H9 (cell line): ENCODE measurements at regions not wholly inside any gene's neighbourhood (a gene's known extent, or its start where the extent isn't known, plus 50 kb on each side); places are given as distances from the start of the nearest gene placed in this dataset.

ENCODE experiments used
- DNase-seq: peaks from one replicate; pipeline ENCODE4 v3.0.0-alpha.2; 2017
- H2AFZ ChIP-seq: one replicate; pipeline ENCODE4 v1.6.1; 2013; ENCODE audit warnings: mild to moderate bottlenecking, low read length, control low read depth, moderate library complexity
- H2AK5ac ChIP-seq: 2 replicates; pipeline ENCODE4 v1.6.1; 2013; ENCODE audit warnings: low read length, control low read depth, mixed read lengths; ENCODE audit not compliant: insufficient read length
- H2BK120ac ChIP-seq: one replicate; pipeline ENCODE4 v1.6.1; 2013; ENCODE audit warnings: low read depth, mild to moderate bottlenecking, low read length, control low read depth, inconsistent platforms; ENCODE audit not compliant: poor library complexity, severe bottlenecking
- H2BK12ac ChIP-seq: 2 replicates; pipeline ENCODE4 v1.6.1; 2013; ENCODE audit warnings: low read length, control low read depth, mixed read lengths, low read depth; ENCODE audit not compliant: insufficient read length
- H2BK15ac ChIP-seq: 2 replicates; pipeline ENCODE4 v1.6.1; 2013; ENCODE audit warnings: low read depth, low read length, control low read depth
- H2BK20ac ChIP-seq: one replicate; pipeline ENCODE4 v1.6.1; 2013; ENCODE audit warnings: low read depth, mild to moderate bottlenecking, low read length, control low read depth, inconsistent platforms; ENCODE audit not compliant: poor library complexity, severe bottlenecking
- H2BK5ac ChIP-seq: 2 replicates; pipeline ENCODE4 v1.6.1; 2013; ENCODE audit warnings: low read length, control low read depth, mixed read lengths; ENCODE audit not compliant: insufficient read length
- H3K14ac ChIP-seq: 2 replicates; pipeline ENCODE4 v1.6.1; 2013; ENCODE audit warnings: low read length, control low read depth; ENCODE audit not compliant: insufficient read depth
- H3K18ac ChIP-seq: 2 replicates; pipeline ENCODE4 v1.6.1; 2013; ENCODE audit warnings: low read depth, mild to moderate bottlenecking, mixed read lengths, low read length, control low read depth; ENCODE audit not compliant: insufficient read length
- H3K23ac ChIP-seq: 2 replicates; pipeline ENCODE4 v1.6.1; 2013; ENCODE audit warnings: low read length, control low read depth, mixed read lengths, low read depth; ENCODE audit not compliant: insufficient read length
- H3K23me2 ChIP-seq: 2 replicates; pipeline ENCODE4 v1.6.1; 2013; ENCODE audit warnings: low read depth, mild to moderate bottlenecking, mixed read lengths, low read length, control low read depth; ENCODE audit not compliant: insufficient read length, poor library complexity, severe bottlenecking
- H3K27ac ChIP-seq: 2 replicates; pipeline ENCODE4 v1.5.1; 2013; ENCODE audit warnings: low read length, control low read depth, mixed read lengths, low read depth; ENCODE audit not compliant: insufficient read length
- H3K27me3 ChIP-seq: 2 replicates; pipeline ENCODE4 v1.6.1; 2013; ENCODE audit warnings: low read length, control low read depth, inconsistent platforms; ENCODE audit not compliant: insufficient read depth
- H3K4ac ChIP-seq: 2 replicates; pipeline ENCODE4 v1.6.1; 2013; ENCODE audit warnings: low read depth, mild to moderate bottlenecking, control low read depth, inconsistent platforms, low read length, moderate library complexity
- H3K4me1 ChIP-seq: 2 replicates; pipeline ENCODE4 v1.6.1; 2013; ENCODE audit warnings: low read length, control low read depth, inconsistent platforms; ENCODE audit not compliant: insufficient read depth
- H3K4me2 ChIP-seq: 2 replicates; pipeline ENCODE4 v1.6.1; 2013; ENCODE audit warnings: low read length, control low read depth, mixed read lengths; ENCODE audit not compliant: insufficient read length, insufficient read depth
- H3K56ac ChIP-seq: 2 replicates; pipeline ENCODE4 v1.6.1; 2013; ENCODE audit warnings: low read depth, mild to moderate bottlenecking, mixed read lengths, low read length, control low read depth; ENCODE audit not compliant: insufficient read length
- H3K79me1 ChIP-seq: 2 replicates; pipeline ENCODE4 v1.6.1; 2013; ENCODE audit warnings: low read depth, mild to moderate bottlenecking, moderate library complexity, low read length, control low read depth, inconsistent platforms; ENCODE audit not compliant: insufficient read depth, poor library complexity, severe bottlenecking
- H3K79me2 ChIP-seq: 2 replicates; pipeline ENCODE4 v1.6.1; 2013; ENCODE audit warnings: low read length, control low read depth, inconsistent platforms; ENCODE audit not compliant: insufficient read depth
- H3K9ac ChIP-seq: 2 replicates; pipeline ENCODE4 v1.6.1; 2013; ENCODE audit warnings: low read length, control low read depth, mixed read lengths; ENCODE audit not compliant: insufficient read length; ENCODE audit errors: extremely low read depth
- H3K9me3 ChIP-seq: one replicate; pipeline ENCODE4 v1.6.1; 2013; ENCODE audit warnings: low read depth, low read length, inconsistent platforms; ENCODE audit not compliant: control insufficient read depth
- H3T11ph ChIP-seq: one replicate; pipeline ENCODE4 v1.6.1; 2013; ENCODE audit warnings: mild to moderate bottlenecking, low read length, control low read depth, inconsistent platforms
- H4K20me1 ChIP-seq: one replicate; pipeline ENCODE4 v1.6.1; 2013; ENCODE audit not compliant: control insufficient read depth, insufficient read length, insufficient read depth
- H4K5ac ChIP-seq: 2 replicates; pipeline ENCODE4 v1.6.1; 2013; ENCODE audit warnings: low read depth, mild to moderate bottlenecking, mixed read lengths, low read length, control low read depth; ENCODE audit not compliant: insufficient read length
- H4K8ac ChIP-seq: replicated peaks from 2 replicates; pipeline ENCODE4 v1.6.1; 2013; ENCODE audit warnings: low read length, control low read depth, mixed read lengths, low read depth; ENCODE audit not compliant: insufficient read length
- H4K91ac ChIP-seq: 2 replicates; pipeline ENCODE4 v1.6.1; 2013; ENCODE audit warnings: low read depth, mild to moderate bottlenecking, moderate library complexity, mixed read lengths, low read length, control low read depth; ENCODE audit not compliant: insufficient read length
- H3K27ac Mint-ChIP-seq, 3 experiments: 2 replicates in 2 of 3; 3 replicates in 1 of 3; pipeline ENCODE4 v1.8.0; 2020 to 2021; ENCODE audit warnings: mixed read lengths in 3 of 3, mild to moderate bottlenecking in 1 of 3, moderate library complexity in 1 of 3
- H3K27me3 Mint-ChIP-seq: 2 replicates; pipeline ENCODE4 v1.8.0; 2021; ENCODE audit warnings: low read depth, mild to moderate bottlenecking, moderate library complexity, mixed read lengths
- H3K36me3 Mint-ChIP-seq, 3 experiments: 2 replicates in 2 of 3; 3 replicates in 1 of 3; pipeline ENCODE4 v1.8.0; 2020 to 2021; ENCODE audit warnings: low read depth in 3 of 3, mixed read lengths in 3 of 3; ENCODE audit not compliant: insufficient read depth in 1 of 3
- H3K4me1 Mint-ChIP-seq, 2 experiments: 2 replicates each; pipeline ENCODE4 v1.8.0; 2020; ENCODE audit warnings: mixed read lengths in 2 of 2
- H3K4me3 Mint-ChIP-seq, 2 experiments: 2 replicates in 1 of 2; 3 replicates in 1 of 2; pipeline ENCODE4 v1.8.0; 2020 to 2021; ENCODE audit warnings: mild to moderate bottlenecking in 2 of 2, mixed read lengths in 2 of 2, moderate library complexity in 1 of 2
- H3K9me3 Mint-ChIP-seq, 2 experiments: 2 replicates in 1 of 2; 3 replicates in 1 of 2; pipeline ENCODE4 v1.8.0; 2020; ENCODE audit warnings: mild to moderate bottlenecking in 2 of 2, mixed read lengths in 2 of 2, moderate library complexity in 1 of 2
- CTCF ChIP-seq: fragments of 200-600 bp; sonication (generic); conservative IDR thresholded peaks from 3 replicates; pipeline ENCODE4 v1.8.0; 2021; ENCODE audit warnings: antibody characterized with exemption, mild to moderate bottlenecking
- WGBS: extraction: QIAGEN DNeasy Blood & Tissue Kit; methylation state at CpG from one replicate; pipeline ENCODE4 v1.1.7; 2013; ENCODE audit warnings: missing lambda C conversion rate, low lambda C conversion rate, mixed read lengths; ENCODE audit not compliant: insufficient read length; ENCODE audit errors: extremely low coverage; 5-methylcytosine and 5-hydroxymethylcytosine counted together

GRCh38 chr1:201773764-201774163, 55.2 kb upstream of the IPO9 start:
- no peak for DNase-seq
- no peak for TF ChIP-seq CTCF
- Histone ChIP-seq H3K18ac (no peak overlapping the region), H2AFZ (no peak overlapping the region), H3K4ac (no peak overlapping the region), H3K79me2 (no peaks in the 10 kb centered on the region), H2BK12ac (no peak overlapping the region), H2BK120ac (no peak overlapping the region), H2BK15ac (no peak overlapping the region), H4K5ac (no peak overlapping the region), H3K9me3 (no peaks in the 10 kb centered on the region), H3K27me3 (no peaks in the 10 kb centered on the region), H3K56ac (no peak overlapping the region), H2BK20ac (no peak overlapping the region), H2BK5ac (no peak overlapping the region), H3T11ph (no peak overlapping the region), H3K23me2 (no peaks in the 10 kb centered on the region), H3K23ac (no peak overlapping the region), H4K8ac (no peak overlapping the region), H3K79me1 (no peaks in the 10 kb centered on the region), H4K91ac (no peak overlapping the region), H2AK5ac (no peak overlapping the region), H4K20me1 (no peaks in the 10 kb centered on the region), H3K9ac (no peak overlapping the region), H3K4me1 (no peaks in the 10 kb centered on the region), H3K27ac (no peak overlapping the region), H3K4me2 (no peak overlapping the region), H3K14ac (no peak overlapping the region)
- Mint-ChIP-seq H3K4me3 (no peak overlapping the region), H3K27ac (no peak overlapping the region), H3K27me3 (no peaks in the 10 kb centered on the region), H3K4me1 (peaks cover 0 to 6% of the 10 kb centered on the region in 2 experiments; a peak in 2 of 4 replicates), H3K9me3 (peaks cover 17 to 20% of the 10 kb centered on the region in 2 experiments), H3K36me3 (peaks cover 5 to 26% (median 9%) of the 10 kb centered on the region in 3 experiments; a peak in 6 of 7 replicates)
- no CpG with 5 or more reads among the region's 4 CpGs for WGBS
